DMS 273 (cell line): ENCODE measurements at regions not wholly inside any gene's neighbourhood (a gene's known extent, or its start where the extent isn't known, plus 50 kb on each side); places are given as distances from the start of the nearest gene placed in this dataset.

ENCODE experiments used
- DNase-seq: peaks from one replicate; lab custom pipeline; 2025; ENCODE audit not compliant: unreplicated experiment; lab: John Stamatoyannopoulos, UW

GRCh38 chr17:13359774-13360173, 242.0 kb downstream of the HS3ST3A1 start:
- no peak for DNase-seq

GRCh38 chr17:13355054-13355453, 246.7 kb downstream of the HS3ST3A1 start:
- DNase-seq: no peak

GRCh38 chr17:13353590-13353989, 248.1 kb downstream of the HS3ST3A1 start:
- DNase-seq: no peak

DNA sequence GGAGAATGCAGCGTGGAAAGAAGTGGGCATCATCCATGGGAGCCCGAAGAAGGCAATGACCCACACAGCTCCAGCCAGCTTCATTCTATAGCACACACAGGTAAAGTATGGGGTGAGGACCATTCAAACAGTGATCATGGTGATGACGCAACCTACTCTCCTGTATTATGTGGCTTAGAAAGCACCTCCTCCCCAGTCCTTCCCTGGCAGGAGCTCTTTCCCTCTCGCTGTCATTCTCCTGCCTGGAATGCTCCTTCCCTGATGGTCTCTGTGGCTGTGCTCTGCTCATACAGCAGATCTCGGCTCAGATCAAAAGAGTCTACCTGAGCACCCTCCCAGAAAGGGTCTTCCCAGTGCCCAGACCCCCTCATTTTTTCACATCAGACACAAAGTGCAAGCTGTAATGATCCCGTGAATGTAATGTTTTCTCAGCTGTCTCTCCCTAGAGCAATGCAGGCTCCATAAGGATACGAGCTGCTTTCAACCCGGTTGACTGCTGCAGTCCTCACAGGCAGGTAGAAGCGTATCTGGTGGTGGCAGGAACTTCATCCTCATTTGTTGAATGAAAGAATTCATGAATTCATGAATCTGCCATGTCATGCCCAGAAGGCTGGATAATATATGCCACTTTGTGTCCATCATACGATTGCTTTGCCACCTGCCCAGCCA, 248.8 kb downstream of the HS3ST3A1 start:
- DNase-seq: no peak

DNA sequence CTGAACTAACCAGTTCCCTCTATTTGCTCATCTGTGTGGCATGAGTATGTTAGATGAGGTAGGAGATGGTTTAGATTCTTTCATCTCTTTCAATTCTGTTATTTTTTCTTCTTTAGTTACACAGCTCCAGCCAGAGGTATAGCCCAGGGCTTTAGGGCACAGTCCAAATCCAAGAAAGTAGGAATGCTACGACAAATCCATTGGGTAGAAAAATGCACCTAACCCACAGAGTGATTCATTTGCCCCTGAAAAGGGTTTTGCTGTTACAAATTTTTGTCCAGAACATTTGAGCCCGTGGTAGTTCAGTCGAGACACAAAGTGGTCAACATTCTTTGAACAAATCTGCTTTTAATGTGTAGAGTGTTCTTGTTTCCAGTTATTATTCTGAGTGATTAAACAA, 250.7 kb downstream of the HS3ST3A1 start:
- DNase-seq: no peak

DNA sequence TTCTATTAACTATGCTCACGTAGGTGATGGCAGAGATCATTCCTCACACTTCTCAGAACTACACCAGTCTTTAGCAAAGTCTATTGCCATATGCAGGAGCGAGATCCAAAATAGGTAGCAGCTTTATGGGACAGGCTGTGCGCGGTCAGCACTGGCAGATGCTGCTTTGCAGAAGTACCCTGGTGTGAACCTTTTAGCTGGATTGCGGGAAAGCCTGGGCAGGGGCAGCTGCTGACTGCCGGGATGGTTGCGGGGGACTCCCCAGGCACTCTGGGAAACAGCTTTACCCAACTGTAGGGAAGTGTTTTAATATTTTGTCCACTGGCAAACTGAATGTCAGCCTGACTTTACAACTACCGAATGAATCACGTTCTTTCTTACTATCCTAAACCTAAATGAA, 251.3 kb downstream of the HS3ST3A1 start:
- no peak for DNase-seq

DNA sequence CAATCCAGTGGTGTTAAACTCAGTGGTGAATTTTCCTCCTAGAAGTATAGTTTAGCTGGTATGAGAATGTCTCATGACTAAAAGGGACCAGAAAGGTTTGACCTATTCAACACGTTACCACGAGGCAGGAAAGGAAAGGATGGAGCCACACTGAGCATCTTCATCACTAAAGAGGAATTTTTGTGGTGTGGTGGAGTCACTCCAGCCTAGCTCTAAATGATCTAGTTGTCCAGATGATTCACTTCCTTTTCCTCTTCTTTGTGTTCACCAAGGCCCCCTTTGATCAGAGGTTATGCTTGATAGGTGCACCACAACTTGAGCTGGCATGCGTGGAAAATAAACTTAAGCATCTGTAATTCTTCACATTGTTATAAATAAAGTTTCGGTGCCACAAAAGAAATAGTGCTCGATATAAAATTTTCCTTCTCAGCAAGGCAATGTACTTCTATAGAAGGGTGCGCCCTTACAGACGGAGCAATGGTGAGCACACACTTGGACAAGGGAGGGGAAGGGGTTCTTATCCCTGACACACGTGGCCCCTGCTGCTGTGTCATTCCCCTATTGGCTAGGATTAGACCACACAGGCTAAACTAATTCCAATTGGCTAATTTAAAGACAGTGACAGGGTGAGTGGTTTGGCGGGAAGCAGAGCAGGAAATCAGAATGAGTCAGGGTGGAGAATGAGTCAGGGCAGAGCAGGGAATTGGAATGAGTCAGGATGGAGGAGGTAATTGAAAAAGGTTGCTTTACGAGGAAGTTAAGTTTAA, 254.6 kb downstream of the HS3ST3A1 start:
- no peak for DNase-seq

DNA sequence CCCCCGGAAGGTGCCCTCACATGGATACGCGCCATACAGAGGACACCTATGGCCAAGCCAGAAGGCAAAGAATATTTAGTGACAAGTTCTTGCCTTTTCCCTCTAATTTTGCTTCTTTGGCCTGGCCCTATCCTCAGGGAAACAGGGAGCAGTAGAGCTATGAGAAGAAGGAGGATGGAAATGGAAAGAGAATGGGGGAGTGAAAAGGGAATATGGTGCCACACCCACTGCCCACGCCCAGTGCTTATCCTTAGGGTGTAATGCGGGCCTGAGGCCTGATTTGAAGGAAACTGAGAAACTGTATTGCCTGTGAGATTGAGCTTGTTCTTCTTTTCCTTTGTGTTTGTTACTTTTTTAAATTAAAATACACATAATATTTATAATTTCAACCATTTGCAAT, 255.1 kb downstream of the HS3ST3A1 start:
- no peak for DNase-seq

DNA sequence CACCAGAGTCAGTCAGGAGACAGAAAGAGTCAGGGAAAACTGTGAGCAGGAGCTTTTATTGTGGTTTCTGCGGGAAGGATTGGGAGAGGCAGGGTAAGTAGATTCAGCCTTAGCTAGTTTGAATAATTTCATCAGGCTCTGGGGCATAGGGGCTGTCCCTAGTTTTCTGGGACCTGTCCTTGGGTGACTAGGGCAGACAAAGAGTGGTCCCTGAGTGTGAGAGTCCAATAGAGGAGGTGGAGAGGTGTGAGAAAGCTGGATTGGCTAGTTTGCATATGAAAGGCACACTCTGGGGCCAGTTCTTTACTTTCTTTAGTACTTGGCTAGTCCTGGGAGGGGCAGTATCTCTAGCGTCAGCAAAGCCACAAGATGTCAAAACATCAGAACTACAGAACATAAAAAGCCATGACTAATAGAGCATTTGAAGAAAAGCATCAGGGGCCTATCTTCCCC, 255.6 kb downstream of the HS3ST3A1 start:
- no peak for DNase-seq

GRCh38 chr17:13338421-13338820, 263.3 kb downstream of the HS3ST3A1 start:
- no peak for DNase-seq

DNA sequence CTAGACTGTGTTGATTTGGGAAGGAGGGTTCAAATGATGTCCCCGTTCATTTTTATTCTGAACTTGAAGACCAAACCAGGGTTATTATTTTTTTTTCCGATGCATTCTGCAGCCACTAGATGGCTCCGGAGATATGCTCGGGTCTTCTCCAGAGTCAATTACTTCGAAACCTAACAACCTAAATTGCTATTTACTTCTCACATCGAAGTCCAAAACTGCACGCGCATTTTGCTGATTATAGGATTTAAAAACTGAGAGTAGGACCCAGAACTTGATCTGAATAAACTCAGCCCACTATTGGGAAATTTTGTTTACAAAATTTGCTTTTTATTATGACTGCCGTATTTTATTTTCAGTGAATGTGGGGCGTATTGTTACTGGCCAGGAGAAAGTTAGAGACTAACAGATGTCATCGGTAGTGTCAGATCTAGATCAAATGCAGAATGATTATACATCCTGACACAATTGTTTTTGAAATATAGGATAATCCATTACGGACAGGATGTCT, 263.8 kb downstream of the HS3ST3A1 start:
- peak; percentile 55 for DNase-seq

DNA sequence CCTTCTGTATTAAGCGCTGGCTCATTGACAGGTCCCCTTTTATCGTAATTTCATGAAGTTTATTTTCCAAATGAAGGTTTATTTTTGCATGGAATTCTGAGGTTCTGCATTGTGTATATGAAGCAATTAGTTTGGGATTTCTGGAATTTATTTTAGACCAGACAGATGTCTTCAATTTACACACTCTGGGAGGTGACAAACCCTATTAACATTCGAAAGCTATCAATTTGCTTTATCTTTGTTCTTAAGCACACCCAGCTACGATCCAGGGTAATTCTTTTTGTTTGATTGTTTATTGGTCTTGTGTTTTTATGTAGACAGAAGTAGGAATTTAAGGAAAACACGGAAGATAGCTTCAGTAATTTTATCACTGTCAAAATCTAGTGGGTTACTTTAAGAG, 264.6 kb downstream of the HS3ST3A1 start:
- no peak for DNase-seq

GRCh38 chr17:13334374-13334773, 267.4 kb downstream of the HS3ST3A1 start:
- no peak for DNase-seq

GRCh38 chr17:13333661-13334060, 268.1 kb downstream of the HS3ST3A1 start:
- no peak for DNase-seq

- DNase-seq: no peak
Observed at GRCh38 chr17:13332207-13332606, 269.5 kb downstream of the HS3ST3A1 start.

- DNase-seq: no peak
Observed at GRCh38 chr17:13329421-13329820, 272.3 kb downstream of the HS3ST3A1 start.

DNA sequence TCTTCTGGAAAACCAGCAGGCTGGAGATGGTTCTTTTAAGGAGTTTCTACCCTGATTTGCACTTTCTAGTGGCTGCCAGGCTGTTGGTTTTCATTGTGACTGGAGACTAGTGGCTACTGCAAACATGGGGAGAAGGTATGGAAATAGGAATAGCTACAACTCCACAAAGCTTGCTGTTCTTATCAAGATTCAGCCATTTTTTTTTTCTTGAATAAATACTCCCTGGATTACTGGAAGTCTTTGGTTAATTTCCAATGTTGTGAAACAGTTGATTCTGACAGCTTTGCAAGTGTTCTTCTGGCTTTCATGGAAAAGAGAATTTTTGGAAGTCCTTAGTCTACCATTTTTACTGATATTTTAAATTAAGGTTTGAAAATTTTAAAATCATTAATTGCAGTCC, 277.7 kb downstream of the HS3ST3A1 start:
- DNase-seq: no peak

DNA sequence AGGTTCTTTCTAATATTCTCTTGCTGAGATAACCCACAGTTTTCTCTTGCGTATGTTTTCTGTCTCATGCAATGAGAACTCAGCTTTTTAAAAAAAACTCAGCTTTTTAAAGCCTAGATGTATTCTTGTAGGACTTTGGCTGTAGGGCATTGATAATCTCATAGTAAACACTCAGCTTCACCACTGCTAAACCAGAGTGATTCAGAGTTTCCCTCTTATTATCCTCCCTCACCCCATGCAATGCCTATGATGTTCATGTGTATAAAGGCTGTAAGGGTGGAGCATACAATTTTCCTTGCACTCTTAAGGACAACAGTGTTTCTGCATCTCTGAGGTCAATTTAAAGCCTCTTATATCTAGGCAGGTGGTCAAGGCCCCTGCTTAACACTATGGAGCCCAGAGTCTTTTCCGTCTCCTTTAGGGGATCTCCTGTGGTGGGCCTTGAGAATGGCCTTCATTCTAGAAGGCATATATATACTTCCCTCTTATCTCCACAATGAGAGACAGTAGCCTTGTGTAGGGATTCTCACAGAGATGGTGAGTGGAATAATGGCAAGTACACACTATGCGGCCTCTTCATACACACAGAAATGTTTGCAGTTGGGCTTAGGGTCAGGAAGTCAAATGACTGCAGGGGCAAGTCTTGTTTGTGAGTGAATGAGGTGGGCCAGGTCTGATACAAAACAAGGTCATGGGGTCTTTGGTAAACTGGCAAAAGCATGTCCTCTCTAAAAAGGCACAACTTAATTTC, 279.6 kb downstream of the HS3ST3A1 start:
- DNase-seq: no peak

GRCh38 chr17:13320046-13320785, 281.5 kb downstream of the HS3ST3A1 start:
- no peak for DNase-seq

- DNase-seq: no peak
Observed at GRCh38 chr17:13316657-13317056, 285.1 kb downstream of the HS3ST3A1 start.

GRCh38 chr17:13311306-13311705, 290.4 kb downstream of the HS3ST3A1 start:
- no peak for DNase-seq
